Vagina (tissue), 2 donors: ENCODE measurements at regions not wholly inside any gene's neighbourhood (a gene's known extent, or its start where the extent isn't known, plus 50 kb on each side); places are given as distances from the start of the nearest gene placed in this dataset.

ENCODE experiments used
- POLR2AphosphoS5 ChIP-seq, 2 donors: sonication (generic); formaldehyde crosslinking; IDR thresholded peaks; one replicate each; pipeline ENCODE4 v1.9.0; 2017; ENCODE audit warnings: antibody characterized with exemption in 2 of 2, mild to moderate bottlenecking in 2 of 2, low read depth in 1 of 2; ENCODE audit not compliant: insufficient read depth in 1 of 2
- TF ChIP-seq, protein P1 (sequence below), 3 experiments: fragments of 450-650 bp in 2 of 3; fragments of 200-600 bp in 1 of 3; sonication (generic) in 1 of 3; IDR thresholded peaks; one replicate each; pipeline ENCODE4 v1.5.1; 2017 to 2019; ENCODE audit warnings: antibody characterized with exemption in 3 of 3, mild to moderate bottlenecking in 2 of 3, moderate library complexity in 2 of 3

DNA sequence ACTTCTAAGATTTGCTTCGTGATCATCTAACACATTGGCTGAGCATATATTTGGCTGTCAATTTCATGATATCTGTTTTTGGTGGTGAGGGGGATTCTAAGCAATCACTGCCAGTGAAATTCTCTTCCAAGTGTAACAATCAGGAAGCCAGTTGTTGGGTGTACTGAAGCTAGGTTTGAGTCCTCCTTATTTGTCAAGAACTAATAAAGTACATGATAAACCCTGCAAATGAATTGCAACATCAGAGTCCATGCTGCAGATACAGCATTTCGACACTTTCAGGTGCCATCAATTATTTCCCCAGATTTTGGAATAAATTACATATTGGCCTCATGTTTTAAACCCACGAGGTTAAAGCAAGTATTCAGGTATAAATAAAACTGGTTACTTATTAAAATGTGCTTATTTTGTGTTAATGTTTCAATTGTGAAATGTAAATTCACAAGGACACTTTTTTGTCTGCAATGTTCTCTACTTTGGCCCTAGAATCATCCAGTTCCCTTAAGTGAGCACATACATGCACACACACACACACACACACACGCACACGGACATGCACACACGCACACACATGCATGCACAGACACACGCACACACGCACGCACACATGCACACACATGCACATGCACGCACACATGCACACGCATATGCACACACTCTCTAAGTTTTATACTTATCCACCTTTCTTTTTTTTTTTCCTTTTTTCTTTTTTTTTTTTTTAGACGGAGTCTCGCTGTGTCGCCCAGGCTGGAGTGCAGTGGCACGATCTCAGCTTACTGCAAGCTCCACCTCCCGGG, 510.2 kb upstream of the KLF6 start:
- TF ChIP-seq, protein P1, sequence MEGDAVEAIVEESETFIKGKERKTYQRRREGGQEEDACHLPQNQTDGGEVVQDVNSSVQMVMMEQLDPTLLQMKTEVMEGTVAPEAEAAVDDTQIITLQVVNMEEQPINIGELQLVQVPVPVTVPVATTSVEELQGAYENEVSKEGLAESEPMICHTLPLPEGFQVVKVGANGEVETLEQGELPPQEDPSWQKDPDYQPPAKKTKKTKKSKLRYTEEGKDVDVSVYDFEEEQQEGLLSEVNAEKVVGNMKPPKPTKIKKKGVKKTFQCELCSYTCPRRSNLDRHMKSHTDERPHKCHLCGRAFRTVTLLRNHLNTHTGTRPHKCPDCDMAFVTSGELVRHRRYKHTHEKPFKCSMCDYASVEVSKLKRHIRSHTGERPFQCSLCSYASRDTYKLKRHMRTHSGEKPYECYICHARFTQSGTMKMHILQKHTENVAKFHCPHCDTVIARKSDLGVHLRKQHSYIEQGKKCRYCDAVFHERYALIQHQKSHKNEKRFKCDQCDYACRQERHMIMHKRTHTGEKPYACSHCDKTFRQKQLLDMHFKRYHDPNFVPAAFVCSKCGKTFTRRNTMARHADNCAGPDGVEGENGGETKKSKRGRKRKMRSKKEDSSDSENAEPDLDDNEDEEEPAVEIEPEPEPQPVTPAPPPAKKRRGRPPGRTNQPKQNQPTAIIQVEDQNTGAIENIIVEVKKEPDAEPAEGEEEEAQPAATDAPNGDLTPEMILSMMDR (IDR thresholded peaks at IDR 0.05) = no peak
- no peak for TF ChIP-seq POLR2AphosphoS5 (IDR thresholded peaks at IDR 0.05; ENCODE audit: insufficient read depth in 1 of 2, low read depth in 1 of 2)
